ENCODE measurements at regions not wholly inside any gene's neighbourhood (a gene's known extent, or its start where the extent isn't known, plus 50 kb on each side); places are given as distances from the start of the nearest gene placed in this dataset.
A peak's percentile ranks its signal among the peaks of the same experiment; 100 is the strongest.

- DNase-seq: no peak
Measured at GRCh38 chr18:65547046-65547445, 203.8 kb upstream of the CDH7 start.

GRCh38 chr18:65544701-65545100, 206.1 kb upstream of the CDH7 start:
- DNase-seq: no peak

- DNase-seq: no peak
Measured at GRCh38 chr18:65527879-65528633, 222.8 kb upstream of the CDH7 start.

DNA sequence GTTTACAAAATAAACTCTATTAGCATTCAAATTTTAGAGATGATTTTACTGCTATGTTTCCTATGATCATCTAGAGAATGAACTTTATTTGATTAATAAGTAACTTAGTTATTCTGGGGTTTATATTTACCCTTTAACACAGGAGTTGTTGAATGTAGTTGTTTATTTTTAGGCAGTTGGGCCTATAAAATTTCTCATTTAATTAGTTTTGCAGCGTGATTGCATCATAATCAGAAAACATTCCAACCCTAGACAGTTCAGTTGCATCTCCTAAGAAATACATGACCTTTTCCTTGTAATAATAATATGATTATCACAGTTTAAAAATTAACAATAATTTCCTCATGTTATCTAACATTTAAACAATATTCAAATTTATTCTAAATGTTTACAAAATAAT, 224.7 kb upstream of the CDH7 start:
- DNase-seq: no peak

- no peak for DNase-seq
Measured at GRCh38 chr18:65523461-65523860, 227.4 kb upstream of the CDH7 start.

- DNase-seq: no peak
Measured at GRCh38 chr18:65522907-65523306, 227.9 kb upstream of the CDH7 start.

- DNase-seq: no peak
Measured at GRCh38 chr18:65516209-65516608, 234.6 kb upstream of the CDH7 start.

- DNase-seq: peak in 1 of 2 experiments; percentile 26
Measured at GRCh38 chr18:65498605-65499004, 252.2 kb upstream of the CDH7 start.

GRCh38 chr18:65487569-65487968, 263.2 kb upstream of the CDH7 start:
- DNase-seq: no peak

- peak in 1 of 2 experiments; percentile 22 for DNase-seq
Measured at GRCh38 chr18:65477455-65477854, 273.4 kb upstream of the CDH7 start.

DNA sequence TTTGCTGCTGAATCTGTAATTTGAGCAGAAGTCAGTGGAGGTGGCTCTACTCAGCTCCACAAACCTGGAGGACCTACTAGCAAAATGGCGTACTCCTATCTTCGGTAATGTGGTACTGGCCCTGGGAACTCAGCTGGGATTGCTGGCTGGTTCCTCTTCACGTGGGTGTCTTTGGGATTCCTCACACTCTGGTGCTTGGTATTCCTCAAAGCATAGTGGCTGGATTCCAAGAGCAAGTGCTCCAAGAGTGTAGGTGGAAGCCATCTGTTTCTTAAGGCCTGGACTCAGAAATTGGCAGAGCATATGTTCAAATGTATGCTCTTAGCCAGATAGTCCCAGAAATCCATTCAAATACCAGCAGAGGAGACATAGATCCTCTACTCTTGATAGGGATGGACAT, 281.9 kb upstream of the CDH7 start:
- DNase-seq: peak; percentile 89 to 96

- DNase-seq: no peak
Measured at GRCh38 chr18:65464361-65464760, 286.5 kb upstream of the CDH7 start.

- DNase-seq: no peak
Measured at GRCh38 chr18:65459741-65460140, 291.1 kb upstream of the CDH7 start.

DNA sequence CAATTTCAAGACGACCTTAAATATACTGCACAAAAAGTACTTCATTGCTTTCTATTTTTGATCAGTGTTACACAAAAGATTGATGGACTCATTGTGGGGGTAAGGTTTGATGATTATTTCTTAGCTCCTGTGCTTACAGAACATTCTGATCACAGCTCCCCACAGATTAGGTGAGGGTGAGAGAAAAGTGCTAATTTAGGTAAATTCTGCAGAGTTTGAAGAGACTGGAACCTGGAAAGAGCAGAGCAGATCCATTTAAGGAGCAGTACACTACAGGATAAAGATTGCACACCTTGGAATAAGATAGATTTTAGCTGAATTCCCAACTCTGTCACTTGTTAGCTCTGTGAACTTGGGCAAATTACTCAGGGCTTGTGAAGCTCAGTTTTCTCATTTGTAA, 291.9 kb upstream of the CDH7 start:
- DNase-seq: no peak

DNA sequence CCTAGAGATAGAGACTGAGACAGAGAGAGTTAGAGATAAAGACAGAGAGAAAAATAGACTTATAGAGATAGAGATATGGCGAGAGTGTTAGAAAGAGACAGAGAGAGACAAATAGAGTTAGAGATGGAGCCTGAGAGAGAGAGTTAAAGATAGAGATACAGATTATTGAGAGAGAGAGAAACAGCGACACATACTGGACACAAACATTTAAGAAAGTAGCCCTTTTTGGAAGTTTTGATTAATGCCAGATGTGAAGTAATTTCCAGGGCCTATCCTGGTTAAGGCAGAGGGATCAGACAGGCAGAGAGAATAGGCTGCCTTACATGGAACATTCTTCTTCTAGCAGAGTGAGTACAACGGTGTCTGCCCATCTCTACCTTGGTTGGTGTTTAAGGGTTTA, 311.6 kb upstream of the CDH7 start:
- peak; percentile 7 to 60 for DNase-seq

GRCh38 chr18:65436430-65436829, 314.4 kb upstream of the CDH7 start:
- DNase-seq: no peak

- peak in 1 of 2 experiments; percentile 13 for DNase-seq
Measured at GRCh38 chr18:65435534-65435933, 315.3 kb upstream of the CDH7 start.

GRCh38 chr18:65429601-65430000, 321.2 kb upstream of the CDH7 start:
- DNase-seq: no peak

DNA sequence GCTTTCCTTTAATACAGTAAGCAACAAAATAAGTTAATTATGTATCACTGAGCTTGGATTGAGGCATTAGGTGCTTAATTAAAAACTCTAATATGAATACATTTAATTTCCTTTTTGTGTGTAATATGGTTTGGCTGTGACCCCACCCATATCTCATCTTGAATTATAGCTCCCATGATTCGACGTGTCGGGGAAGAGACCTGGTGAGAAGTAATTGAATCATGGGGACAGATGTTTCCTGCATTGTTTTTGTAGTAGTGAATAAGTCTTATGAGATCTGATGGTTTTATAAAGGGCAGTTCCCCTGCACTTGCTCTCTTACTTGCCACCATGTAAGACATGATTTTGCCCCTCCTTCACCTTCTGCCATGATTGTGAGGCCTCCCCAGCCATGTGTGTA, 325.4 kb upstream of the CDH7 start:
- DNase-seq: no peak

GRCh38 chr18:65423776-65424175, 327.0 kb upstream of the CDH7 start:
- DNase-seq: peak; percentile 25 to 78

DNA sequence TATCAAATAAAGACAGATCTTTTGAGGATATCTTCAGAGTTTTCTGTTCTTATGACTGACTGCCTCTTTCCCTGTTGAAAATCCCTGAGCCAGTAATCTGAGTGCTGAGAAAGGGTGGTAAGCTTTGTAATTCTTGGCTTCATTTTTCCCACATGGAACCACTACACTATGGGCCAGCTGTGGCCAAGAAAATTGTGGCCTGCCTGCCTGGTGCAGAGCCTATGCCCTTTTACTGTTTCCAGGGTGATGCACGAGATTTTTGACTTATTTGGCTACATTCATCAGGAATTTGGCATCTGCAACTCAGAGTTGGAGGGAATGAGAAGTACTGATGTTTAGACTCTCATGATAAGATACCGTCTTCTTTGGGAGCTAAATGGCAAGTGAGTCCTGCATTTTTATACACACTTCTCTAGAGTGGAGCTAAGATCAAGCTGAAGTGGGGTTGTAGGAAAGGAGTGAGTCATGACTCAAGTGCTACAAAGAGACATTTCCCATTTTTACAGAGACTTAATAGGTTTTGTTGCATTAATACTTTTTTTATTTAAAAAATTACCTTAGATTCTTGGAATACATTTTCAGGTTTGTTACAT, 328.2 kb upstream of the CDH7 start:
- DNase-seq: no peak

DNA sequence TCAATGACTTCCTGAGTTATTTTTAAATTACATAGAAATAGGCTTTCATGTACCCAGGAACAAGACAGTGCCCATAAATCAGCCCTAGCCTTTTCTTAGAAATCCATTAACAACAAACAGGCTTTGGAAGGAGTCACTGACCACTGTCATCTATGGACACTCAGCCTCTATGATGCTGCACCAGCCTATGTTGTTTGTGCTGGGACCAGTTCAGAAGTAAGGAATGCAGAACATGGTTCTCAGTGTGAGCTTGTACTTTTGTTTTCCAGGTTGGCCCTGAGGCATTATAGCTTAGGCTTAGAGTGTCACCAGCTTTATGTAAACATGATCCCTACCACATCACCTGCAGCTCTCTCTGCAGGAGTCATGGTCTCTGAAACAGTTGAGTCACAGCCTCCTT, 335.7 kb upstream of the CDH7 start:
- no peak for DNase-seq

DNA sequence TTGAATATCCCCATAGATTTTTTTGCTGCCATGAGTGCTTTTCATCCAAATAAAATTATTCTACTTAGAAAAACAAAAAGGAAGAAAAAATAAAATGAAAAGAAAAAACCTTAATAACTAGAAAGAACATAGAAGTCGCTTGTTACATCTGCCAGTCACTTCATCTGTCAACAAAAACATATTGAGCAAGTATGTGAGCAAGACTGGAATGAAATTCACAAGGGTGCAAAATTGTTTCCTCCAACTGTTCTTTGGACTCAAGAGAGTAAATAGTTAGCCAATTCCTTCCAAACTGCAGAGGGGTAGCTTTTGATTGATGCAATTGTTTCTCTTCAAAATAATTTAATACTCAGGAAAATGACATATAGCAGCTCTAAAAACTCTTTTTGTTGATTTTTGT, 336.3 kb upstream of the CDH7 start:
- DNase-seq: no peak

- DNase-seq: peak; percentile 80 to 89
Measured at GRCh38 chr18:65411061-65411460, 339.8 kb upstream of the CDH7 start.

GRCh38 chr18:65409261-65409660, 341.6 kb upstream of the CDH7 start:
- peak in 1 of 2 experiments; percentile 72 for DNase-seq
